NT2/D1 (cell line): ENCODE measurements at regions not wholly inside any gene's neighbourhood (a gene's known extent, or its start where the extent isn't known, plus 50 kb on each side); places are given as distances from the start of the nearest gene placed in this dataset.

Experiments used
- DNase-seq: peaks from one replicate; pipeline ENCODE4 v3.0.0-alpha.2; 2011; ENCODE audit warnings: low read depth, low spot score
- H3K27me3 ChIP-seq: 2 replicates; pipeline ENCODE4 v1.6.0; 2011; ENCODE audit warnings: mild to moderate bottlenecking; ENCODE audit not compliant: insufficient read length, insufficient read depth
- H3K36me3 ChIP-seq: 2 replicates; pipeline ENCODE4 v1.6.1; 2011; ENCODE audit warnings: mild to moderate bottlenecking, low read length, mixed read lengths; ENCODE audit not compliant: insufficient read depth, insufficient read length
- H3K4me1 ChIP-seq: 2 replicates; pipeline ENCODE4 v1.5.1; 2011; ENCODE audit not compliant: insufficient read depth, insufficient read length
- H3K4me3 ChIP-seq: 2 replicates; pipeline ENCODE4 v1.5.1; 2011; ENCODE audit warnings: low read depth; ENCODE audit not compliant: insufficient read length
- H3K9ac ChIP-seq: 2 replicates; pipeline ENCODE4 v1.6.0; 2011; ENCODE audit warnings: low read depth; ENCODE audit not compliant: insufficient read length
- H3K9me3 ChIP-seq: 2 replicates; pipeline ENCODE4 v1.5.1; 2011; ENCODE audit warnings: mild to moderate bottlenecking, low read length; ENCODE audit not compliant: insufficient read depth
- SUZ12 ChIP-seq: IDR thresholded peaks from 2 replicates; pipeline ENCODE4 v1.6.1; 2011; ENCODE audit not compliant: insufficient read length, insufficient read depth; ENCODE audit errors: extremely low read depth
- YY1 ChIP-seq: IDR thresholded peaks from 2 replicates; pipeline ENCODE4 v1.6.1; 2011; ENCODE audit not compliant: insufficient read length, insufficient read depth
- ZNF274 ChIP-seq: IDR thresholded peaks from 2 replicates; pipeline ENCODE4 v1.6.1; 2011; ENCODE audit warnings: mild to moderate bottlenecking, low read depth, low read length

GRCh38 chr16:24414534-24414933, 124.8 kb upstream of the RBBP6 start:
- H3K27me3 ChIP-seq, result no peaks in the 10 kb centered on the region
- no peak overlapping the region for H3K9ac ChIP-seq

GRCh38 chr16:24418733-24419132, 120.6 kb upstream of the RBBP6 start:
- Histone ChIP-seq H3K9ac (no peak overlapping the region), H3K27me3 (no peaks in the 10 kb centered on the region), H3K4me1 (no peaks in the 10 kb centered on the region), H3K9me3 (peaks cover 30% of the 10 kb centered on the region), H3K36me3 (no peaks in the 10 kb centered on the region), H3K4me3 (no peak overlapping the region)
- DNase-seq, result no peak
- no peak for TF ChIP-seq ZNF274
- TF ChIP-seq YY1, result no peak
- no peak for TF ChIP-seq SUZ12

More at GRCh38 chr16:24414534-24414933, 124.8 kb upstream of the RBBP6 start:
- no peak for DNase-seq
- Histone ChIP-seq H3K4me1 (no peaks in the 10 kb centered on the region), H3K4me3 (no peak overlapping the region), H3K9me3 (peaks cover 22% of the 10 kb centered on the region), H3K36me3 (no peaks in the 10 kb centered on the region)
- TF ChIP-seq ZNF274 (no peak), SUZ12 (no peak), YY1 (no peak)

- Histone ChIP-seq H3K4me1 (no peaks in the 10 kb centered on the region), H3K36me3 (no peaks in the 10 kb centered on the region), H3K9ac (no peak overlapping the region), H3K4me3 (no peak overlapping the region), H3K9me3 (peaks cover 18% of the 10 kb centered on the region; the same call in 1 of the 2 replicates), H3K27me3 (no peaks in the 10 kb centered on the region)
- DNase-seq, result no peak
- no peak for TF ChIP-seq YY1
- no peak for TF ChIP-seq ZNF274
- TF ChIP-seq SUZ12, result no peak
Observed at GRCh38 chr16:24423312-24423711, 116.1 kb upstream of the RBBP6 start.

- no peaks in the 10 kb centered on the region for H3K36me3 ChIP-seq
- H3K9ac ChIP-seq, result no peak overlapping the region
- no peak overlapping the region for H3K4me3 ChIP-seq
- H3K4me1 ChIP-seq, result no peaks in the 10 kb centered on the region
- DNase-seq, result no peak
- TF ChIP-seq YY1 (no peak), SUZ12 (no peak), ZNF274 (no peak)
- no peaks in the 10 kb centered on the region for H3K27me3 ChIP-seq
- peaks cover 10% of the 10 kb centered on the region; the same call in 1 of the 2 replicates for H3K9me3 ChIP-seq
Observed at GRCh38 chr16:24424364-24424763, 115.0 kb upstream of the RBBP6 start.

GRCh38 chr16:24427840-24428239, 111.5 kb upstream of the RBBP6 start:
- Histone ChIP-seq H3K27me3 (no peaks in the 10 kb centered on the region), H3K4me3 (no peak overlapping the region), H3K9me3 (no peaks in the 10 kb centered on the region), H3K4me1 (peaks cover 5% of the 10 kb centered on the region), H3K9ac (no peak overlapping the region), H3K36me3 (no peaks in the 10 kb centered on the region)
- TF ChIP-seq ZNF274, result no peak
- DNase-seq, result no peak

GRCh38 chr16:24428756-24429155, 110.6 kb upstream of the RBBP6 start:
- H3K36me3 ChIP-seq, result no peaks in the 10 kb centered on the region
- H3K9ac ChIP-seq, result no peak overlapping the region
- no peak for DNase-seq
- no peak overlapping the region for H3K4me3 ChIP-seq
- TF ChIP-seq YY1 (no peak), ZNF274 (no peak), SUZ12 (no peak)
- H3K4me1 ChIP-seq, result peaks cover 5% of the 10 kb centered on the region
- H3K27me3 ChIP-seq, result no peaks in the 10 kb centered on the region
- no peaks in the 10 kb centered on the region for H3K9me3 ChIP-seq

GRCh38 chr16:24430954-24431760, 108.2 kb upstream of the RBBP6 start:
- Histone ChIP-seq H3K27me3 (no peaks in the 10 kb centered on the region), H3K9me3 (no peaks in the 10 kb centered on the region), H3K4me3 (no peak overlapping the region), H3K9ac (no peak overlapping the region), H3K4me1 (peaks cover 5% of the 10 kb centered on the region), H3K36me3 (no peaks in the 10 kb centered on the region)
- no peak for DNase-seq
- TF ChIP-seq ZNF274 (no peak), YY1 (no peak)
